ENCODE measurements at regions not wholly inside any gene's neighbourhood (a gene's known extent, or its start where the extent isn't known, plus 50 kb on each side); places are given as distances from the start of the nearest gene placed in this dataset.

DNA sequence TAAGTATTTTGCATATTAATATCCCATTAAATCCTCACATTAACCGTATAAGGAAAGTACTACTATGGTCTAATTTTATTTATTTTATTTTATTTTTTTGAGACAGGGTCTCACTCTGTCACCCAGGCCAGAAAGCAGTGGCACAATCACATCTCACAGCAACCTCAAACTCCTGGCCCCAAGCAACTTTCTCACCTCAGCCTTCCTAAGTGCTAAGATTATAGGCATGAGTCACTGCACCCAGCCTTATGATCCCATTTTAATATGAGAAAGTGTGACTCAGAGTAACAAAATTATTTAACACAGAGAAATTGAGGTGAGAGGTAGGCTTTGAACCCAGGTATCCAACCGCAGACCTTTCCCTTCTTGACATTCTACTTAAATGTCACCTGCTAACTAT is 330.0 kb upstream of the POU3F3 start:
- DNase-seq (ENCODE audit: low read depth in 2 of 2): no peak

DNA sequence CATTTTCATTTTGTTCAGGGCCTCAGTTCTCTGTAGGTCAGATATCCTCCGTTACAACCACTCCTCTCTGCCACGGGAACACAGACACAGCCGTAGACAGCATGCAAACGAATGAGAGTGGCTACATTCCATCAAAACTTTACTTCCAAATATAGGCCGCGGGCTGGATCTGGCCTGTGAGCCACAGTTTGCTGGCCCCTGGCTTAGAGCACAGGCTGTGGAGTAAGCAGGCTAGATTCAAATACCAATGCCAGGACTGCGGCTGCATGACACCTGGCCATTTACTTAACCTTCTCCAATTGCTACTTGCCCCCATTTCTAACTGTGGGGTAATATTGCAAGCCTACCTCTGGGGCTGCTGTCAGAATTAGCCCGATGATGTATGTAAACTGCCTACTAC is 325.8 kb upstream of the POU3F3 start:
- DNase-seq (ENCODE audit: low read depth in 2 of 2): no peak

DNA sequence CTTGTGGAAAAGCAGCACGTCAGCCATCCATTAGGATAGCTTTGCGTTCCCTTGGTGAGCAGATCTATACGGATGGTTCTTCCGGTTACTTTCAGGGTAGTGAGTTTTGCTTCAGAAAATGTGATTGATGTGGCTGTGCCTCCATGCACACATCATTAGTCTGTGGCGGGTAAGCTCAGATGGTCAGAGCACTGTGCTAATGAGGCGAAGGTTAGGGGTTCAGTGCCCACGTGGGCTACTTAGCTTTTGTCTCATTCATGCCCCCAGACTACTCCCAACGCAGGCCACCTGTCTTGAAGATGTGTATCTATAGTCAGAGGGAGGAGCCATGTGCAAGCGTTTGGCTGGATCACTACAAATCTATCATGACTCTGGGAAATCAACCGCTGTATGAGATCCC is 322.8 kb upstream of the POU3F3 start:
- DNase-seq (ENCODE audit: low read depth in 2 of 2): no peak

DNA sequence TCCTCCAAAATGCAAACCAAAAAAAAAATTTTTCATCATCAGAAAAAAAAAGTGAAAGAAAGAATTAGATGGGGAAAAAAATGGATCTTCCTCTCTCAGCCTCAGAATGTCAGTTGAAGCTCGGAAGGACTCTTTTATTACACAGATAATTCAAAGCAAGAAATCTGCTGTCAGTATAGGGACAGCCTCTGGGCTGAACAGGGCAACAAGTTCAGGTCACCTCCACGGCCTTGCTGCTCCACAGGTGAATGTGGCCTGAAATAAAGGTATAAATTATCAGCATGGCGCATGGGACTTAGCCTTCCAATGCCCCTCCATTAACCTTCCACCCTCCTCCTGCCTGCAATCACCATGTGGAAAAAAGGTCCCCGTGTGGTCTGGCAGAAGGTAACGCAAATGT is 316.8 kb upstream of the POU3F3 start:
- DNase-seq (ENCODE audit: low read depth in 2 of 2): no peak

DNA sequence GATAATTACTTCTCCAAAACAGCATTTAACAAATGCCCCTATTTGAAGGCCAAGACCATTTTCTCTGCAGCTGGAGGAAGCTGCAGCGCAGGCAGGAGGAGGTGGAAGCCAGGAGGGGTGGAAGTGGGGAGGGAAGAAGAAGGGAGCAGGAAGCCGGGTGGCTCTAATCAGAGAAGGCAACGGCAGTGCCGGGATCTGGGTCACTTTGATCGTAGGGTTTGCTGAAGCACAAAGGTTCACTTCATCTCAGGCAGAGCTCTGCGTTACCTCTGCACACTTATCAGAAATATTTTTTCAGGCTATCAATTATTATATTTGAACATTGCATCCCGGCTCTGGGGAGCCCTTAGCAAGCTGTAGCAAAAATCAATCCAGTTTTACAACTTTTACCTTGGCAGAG is 315.8 kb upstream of the POU3F3 start:
- no peak for DNase-seq (ENCODE audit: low read depth in 2 of 2)

DNA sequence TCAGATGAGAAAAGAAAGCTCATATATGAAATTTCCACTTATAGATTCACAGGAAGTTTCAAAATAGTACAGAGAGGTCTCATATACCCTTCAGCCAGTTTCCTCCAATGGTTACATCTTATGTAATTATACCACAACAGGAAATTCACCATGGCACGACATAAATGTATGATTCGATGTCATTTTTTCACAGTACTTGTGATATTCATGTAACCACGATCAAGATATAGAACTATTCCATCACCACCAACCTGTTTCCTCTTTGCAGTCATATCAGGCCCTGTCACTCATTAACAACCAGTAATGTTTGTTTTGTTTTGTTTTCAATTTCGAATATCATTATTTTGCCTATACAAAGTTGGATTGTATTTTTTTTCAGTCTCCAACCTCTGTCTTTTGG is 314.3 kb upstream of the POU3F3 start:
- DNase-seq (ENCODE audit: low read depth in 2 of 2): no peak

DNA sequence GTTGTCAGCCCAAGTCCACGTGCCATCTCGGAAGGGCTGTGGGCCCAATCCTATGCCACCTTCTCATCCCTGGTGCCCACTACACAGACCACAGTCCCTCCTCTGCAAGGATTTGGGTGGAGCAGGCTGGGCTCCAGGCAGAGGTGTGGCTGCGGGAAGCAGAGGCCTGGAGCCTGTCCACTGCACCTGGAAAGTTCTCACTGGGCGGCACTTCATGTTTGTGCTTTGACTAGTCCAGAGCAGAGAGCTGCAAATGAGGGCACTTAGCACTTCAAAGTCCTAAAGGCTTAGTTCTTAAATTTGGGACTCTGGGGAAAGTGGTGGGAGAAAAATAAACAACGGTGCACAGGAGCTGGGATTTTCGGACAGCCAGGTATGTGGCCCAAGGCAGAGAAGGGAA is 308.9 kb upstream of the POU3F3 start:
- DNase-seq (ENCODE audit: low read depth in 2 of 2): no peak

DNA sequence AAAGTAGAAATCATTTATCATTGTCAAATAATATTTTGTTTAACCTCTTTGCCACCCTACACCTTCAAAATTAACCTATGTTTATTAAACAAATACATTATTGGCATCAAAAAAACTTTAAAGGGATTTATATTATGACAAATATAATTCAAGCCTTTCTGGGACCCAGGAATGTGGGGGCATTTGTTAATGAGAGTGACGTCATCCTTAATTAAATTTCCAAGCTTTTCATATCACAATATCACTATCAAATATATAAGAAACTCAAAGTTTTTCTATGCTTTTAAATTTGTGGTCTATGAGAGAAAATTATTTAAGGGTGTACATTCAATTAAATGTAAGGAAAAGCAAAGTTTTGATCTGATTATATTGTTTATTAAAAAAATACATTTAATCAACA is 307.4 kb upstream of the POU3F3 start:
- DNase-seq (ENCODE audit: low read depth in 2 of 2): no peak

DNA sequence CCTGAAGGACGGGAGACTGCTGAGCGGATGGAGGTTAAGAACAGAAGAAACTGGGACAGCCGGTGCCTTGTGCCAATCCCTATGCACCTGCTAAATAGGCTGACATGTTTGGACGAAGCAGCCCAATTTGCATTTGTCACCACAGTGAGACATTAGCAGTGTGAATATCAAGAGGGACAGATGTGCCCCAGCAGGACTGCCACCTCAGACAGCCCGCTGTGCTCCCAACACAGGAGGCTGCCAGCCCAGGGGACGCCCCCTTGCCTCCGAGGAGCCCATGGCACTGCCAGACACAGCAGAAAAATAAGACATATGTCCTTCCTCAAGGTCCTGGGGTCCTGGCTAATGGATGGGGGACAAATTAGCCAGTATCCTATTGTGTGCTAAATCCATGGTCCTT is 306.7 kb upstream of the POU3F3 start:
- DNase-seq (ENCODE audit: low read depth in 2 of 2): no peak

DNA sequence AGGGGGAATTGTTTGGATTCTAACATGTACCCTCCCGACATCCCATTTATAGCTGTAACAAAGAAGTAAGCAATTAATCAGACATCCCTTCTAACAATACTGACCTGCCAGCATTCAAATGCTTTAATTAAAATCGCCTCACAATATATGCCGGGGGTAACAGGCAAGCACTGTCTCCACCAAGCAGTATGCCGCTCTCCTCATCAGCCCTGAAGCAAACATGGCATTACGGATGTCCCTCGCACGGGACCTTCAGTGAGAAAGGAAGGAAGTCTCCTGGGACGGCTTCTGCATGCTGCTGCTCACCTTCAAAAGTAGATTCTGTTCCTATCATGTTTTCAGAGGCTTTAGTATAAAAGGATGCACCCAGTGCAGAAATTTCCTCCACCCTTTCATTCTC is 292.7 kb upstream of the POU3F3 start:
- DNase-seq (ENCODE audit: low read depth in 2 of 2): no peak

DNA sequence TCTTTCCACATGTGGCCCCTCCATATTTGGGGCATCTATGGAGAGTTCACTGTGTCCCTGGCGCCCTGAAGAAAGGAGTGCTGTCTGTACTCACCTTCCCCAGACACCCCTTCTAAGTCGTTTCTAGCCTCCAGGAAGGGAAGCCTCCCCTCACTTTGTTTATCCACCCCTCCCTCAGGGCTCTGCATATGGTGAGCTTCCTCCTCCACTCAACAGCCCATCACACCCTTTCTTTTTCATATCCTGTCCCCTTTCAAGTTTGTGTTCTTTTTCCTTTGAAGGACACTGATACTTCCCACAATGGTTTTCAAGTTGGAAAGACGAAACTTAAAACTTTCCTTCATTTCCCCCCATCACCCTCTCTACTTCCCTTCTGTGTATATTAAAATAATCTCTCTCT is 291.4 kb upstream of the POU3F3 start:
- no peak for DNase-seq (ENCODE audit: low read depth in 2 of 2)

DNA sequence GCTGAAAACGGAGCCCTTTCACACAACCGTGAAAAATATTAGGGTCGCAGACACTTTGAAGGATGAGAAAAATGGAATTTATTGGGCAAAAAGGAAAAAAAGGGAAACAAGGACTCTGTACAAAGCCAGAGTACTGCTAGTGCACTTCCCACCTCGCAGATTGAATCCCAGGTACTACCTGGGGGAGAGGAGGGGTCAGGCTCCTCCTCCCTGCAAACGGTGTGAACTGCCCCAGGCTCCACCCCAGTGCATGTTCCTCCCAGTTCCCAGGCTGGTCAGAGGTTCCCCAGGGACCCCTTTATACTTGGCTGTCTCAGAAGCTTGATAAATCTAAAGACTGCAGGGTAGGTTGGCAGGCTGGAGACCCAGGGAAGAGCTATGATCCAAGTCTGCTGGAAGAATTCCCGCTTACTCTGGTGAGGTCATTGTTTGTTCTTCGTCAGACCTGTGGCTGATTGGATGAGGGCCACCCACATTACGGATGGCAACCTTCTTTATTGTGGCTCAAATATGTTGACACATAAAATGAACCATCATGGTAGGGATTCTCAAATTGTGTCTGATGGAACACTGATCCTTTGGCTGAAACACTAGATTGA is 290.4 kb upstream of the POU3F3 start:
- DNase-seq (ENCODE audit: low read depth in 2 of 2): no peak

DNA sequence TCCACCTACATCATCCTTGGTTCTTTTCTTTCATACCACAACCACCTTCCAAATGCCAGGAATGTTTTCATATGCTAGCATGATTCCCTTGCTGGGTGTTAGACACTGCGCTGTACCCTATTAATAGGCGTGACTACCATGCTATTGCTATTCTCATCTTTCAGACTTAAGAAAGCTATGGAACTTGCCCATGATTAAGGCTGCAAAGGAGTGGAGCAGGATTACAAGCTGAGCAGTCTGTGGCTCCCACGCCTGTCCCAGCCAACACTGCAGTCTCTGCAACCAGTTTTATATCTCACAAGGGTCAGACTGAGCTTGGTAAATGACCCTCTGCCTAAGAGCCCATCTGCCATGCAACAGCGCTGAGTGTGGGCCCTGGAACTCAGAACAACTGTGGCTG is 285.7 kb upstream of the POU3F3 start:
- no peak for DNase-seq (ENCODE audit: low read depth in 2 of 2)

DNA sequence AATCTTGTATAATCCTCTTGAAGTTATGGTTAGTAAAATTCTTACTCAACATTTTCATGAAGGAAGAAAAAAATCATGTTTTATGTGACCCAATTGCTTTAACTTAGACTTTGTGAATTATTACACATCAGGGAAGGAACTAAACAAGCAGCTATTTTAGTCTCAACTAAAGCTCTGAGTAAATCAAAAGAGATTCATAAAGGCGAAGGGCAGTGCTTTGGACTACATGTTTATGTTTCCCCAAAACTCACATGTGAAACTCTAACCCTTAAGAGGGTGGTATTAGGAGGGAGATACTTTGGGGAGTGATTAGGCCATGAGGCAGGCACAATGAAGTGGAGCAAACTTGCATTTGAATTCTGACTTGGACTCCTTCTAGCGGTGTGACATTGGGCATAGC is 283.7 kb upstream of the POU3F3 start:
- no peak for DNase-seq (ENCODE audit: low read depth in 2 of 2)

DNA sequence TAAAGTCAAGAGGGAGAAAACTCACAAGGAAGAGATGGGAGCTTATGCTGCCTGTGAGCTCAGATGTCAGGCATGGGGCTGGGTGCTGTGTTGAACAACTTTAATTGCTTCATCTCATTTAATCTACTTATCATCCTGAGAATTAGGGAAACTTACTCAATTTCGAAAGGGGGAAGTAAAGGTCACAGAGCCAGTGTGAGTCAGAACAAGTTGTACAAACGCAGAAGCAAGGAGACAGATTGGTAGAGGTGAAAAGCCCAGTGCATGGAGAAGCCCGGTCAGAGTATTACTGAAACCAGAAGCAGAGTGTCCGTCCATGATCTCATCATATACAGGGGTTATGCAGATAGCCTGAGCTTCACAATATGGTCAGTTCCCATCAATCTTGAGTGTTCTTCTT is 281.1 kb upstream of the POU3F3 start:
- no peak for DNase-seq (ENCODE audit: low read depth in 2 of 2)

DNA sequence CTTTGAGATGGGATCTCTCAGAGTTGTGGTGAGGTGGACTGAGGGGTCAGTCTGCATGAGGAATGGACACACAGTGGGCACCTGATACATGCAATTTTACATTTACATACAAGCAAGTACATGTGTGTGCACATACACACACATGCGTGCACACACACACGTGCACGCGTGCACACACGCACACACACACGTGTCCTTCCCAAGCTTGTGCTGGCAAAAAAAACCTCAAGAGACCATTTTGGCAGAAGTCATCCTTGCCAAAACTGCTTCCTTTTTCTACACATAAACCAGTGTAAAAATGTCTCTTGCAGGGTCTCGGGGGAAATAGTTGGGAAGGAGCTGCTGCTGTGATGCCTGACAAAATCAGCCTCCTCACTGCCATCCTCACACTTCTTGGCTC is 279.5 kb upstream of the POU3F3 start:
- DNase-seq (ENCODE audit: low read depth in 2 of 2): no peak

DNA sequence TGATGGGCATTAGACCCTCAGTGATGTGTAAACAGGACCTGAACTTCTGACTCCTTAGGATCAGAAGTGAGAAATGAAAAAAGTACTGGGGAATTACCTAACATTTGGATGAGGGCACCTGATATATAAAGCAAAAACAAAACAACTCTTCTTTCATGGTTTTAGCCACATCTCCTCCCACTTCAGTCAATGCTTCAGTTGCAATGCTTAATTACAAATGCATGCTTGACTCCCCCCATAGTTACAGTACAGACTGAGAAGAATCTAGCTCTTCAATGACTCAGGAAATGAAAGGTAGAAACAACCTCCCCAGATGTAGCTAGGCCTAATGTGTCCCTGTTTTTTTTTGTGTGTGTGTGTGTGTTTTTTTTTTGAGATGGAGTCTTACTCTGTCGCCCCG is 276.8 kb upstream of the POU3F3 start:
- no peak for DNase-seq (ENCODE audit: low read depth in 2 of 2)

DNA sequence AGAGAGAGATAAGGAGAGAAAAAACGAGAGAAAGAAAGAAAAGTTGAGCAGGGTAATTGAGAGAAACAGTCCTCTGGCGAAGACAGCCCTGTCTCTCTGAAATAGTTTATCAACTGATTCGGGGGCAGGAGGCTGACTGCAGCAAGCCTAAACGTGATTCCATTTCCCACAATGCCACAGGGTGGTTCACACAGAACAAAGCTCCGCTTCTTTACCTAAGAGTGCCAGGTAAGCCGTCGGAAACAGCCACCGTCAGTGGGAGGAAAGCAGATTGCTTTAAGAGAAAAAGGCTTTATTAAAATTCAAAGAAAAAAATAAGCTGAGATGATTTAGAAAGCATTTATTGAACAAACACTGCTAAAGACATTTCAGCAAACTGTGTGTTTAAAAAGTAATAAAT is 271.4 kb upstream of the POU3F3 start:
- no peak for DNase-seq (ENCODE audit: low read depth in 2 of 2)

DNA sequence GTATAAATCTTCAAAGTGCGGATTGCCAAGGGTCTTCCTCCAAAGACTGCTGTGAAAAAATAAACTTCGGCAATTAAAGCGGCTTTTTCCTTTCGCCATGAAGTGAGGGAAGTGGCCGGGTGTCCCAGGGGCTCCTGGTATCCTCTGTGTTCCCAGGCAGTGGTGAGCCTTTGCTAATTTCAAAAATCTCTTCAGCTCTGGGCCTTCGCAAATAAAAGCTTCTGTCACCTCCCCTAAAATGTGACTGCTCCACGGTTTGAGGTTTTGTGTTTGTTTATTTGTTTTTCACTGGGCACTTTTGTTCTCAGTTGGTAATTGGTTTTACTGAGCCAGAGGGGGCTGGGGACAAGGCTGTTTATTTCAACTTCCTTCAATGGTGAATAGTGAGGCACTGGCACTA is 270.1 kb upstream of the POU3F3 start:
- no peak for DNase-seq (ENCODE audit: low read depth in 2 of 2)

DNA sequence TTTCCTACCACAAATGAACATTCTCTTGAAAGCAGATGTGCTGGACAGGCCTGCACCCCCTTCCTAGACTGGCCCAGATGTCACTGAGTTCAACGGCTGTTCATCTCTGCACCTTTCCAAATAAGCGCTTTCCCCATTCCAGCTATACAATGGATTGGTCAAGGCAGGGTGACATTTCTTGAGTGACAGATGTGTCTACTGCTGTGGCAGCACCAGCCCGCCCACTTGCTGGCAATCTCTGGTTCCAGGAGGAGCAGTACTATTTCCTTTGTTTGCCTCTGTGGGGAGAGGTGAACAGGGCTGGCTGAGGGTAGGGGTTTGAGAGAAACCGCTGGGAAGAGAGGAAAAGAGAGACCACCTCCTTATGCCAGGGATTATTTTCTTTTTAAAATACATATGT is 269.5 kb upstream of the POU3F3 start:
- no peak for DNase-seq (ENCODE audit: low read depth in 2 of 2)

DNA sequence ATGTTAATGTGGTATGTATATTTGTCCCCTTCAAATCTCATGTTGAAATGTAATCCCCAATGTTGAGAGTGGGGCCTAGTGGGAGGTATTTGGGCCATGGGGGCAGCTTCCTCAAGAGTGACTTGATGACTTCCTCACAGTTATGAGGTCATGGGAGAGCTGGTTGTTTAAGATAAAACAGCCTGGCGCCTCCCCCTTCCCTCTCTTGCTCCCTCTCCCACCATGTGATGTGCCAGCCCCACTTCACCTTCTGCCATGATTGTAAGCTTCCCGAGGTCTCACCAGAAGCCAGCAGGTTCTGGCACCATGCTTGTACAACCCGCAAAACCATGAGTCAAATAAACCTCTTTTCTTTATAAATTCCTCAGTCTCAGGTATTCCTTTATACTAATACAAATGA is 258.3 kb upstream of the POU3F3 start:
- no peak for DNase-seq (ENCODE audit: low read depth in 2 of 2)

DNA sequence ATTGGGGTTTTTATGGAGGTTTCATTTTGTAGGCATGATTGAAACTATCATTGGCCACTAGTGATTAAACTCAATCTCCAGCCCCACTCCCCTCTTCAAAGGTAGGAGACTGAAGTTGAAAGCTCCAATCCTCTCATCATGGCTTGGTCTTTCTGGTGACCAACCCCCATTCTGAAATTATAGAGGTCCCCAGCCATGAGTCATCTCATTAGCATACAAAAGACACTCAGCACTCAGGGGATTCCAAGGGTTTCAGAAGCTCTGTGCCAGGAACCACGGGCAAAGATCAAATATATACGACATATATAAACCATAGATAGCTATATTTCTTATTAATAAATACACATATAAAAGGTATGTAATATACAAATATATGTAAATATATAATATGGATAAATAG is 256.0 kb upstream of the POU3F3 start:
- no peak for DNase-seq (ENCODE audit: low read depth in 2 of 2)

DNA sequence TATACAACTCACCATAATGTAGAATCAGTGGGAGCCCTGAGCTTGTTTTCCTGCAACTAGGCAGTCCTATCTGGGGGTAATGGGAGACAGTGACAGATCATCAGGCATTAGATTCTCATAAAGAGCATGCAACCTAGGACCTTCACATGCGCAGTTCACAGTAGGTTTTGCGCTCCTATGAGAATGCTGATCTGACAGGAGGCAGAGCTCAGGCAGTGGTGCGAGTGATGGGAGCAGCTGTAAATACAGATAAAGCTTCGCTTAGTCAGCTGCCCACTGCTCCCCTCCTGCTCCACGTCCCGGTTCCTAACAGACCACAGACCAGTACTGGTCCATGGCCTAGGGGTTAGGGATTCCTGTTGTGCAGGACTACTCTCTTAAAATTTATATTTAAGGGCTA is 255.3 kb upstream of the POU3F3 start:
- no peak for DNase-seq (ENCODE audit: low read depth in 2 of 2)

DNA sequence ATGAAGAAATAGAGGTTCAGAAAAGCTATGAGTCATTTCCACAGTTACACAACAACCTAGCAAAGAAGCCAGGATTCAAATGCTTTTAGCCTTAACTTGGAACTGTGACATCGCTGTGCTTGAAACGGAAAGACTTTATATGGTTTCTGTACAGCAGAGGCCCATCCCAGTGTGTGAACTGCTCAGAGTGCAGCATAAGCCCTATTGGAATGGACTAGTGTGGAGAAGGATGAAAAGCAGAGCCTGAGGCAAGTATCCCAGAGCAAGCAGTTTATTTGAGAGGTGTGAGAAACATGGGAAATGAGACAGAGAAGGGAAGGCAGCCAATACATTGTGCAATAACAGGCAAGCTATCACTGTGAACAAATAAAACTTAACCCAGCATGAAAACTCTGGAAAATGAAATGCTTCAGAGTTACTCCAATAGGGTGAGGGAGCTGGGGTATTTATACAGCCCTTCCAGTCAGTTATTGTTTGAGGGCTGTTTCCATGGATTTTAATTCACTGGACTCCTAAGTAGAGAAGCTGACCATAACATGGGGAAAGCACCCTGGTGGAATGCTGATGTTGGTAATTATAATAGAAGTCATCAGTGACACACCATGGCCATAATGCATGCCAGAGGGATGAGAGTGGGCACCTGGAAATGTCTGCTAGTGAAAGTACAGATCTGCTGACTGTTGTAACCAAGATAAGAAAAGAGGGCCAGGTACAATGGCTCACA is 254.0 kb upstream of the POU3F3 start:
- DNase-seq (ENCODE audit: low read depth in 2 of 2): no peak

Data from activated CD4-positive, alpha-beta T cell treated with anti-CD3 and anti-CD28 coated beads for 24 hours (primary cell).